Loucy (cell line): ENCODE measurements at regions not wholly inside any gene's neighbourhood (a gene's known extent, or its start where the extent isn't known, plus 50 kb on each side); places are given as distances from the start of the nearest gene placed in this dataset.

Source experiments
- H2AFZ ChIP-seq: fragments of 200-600 bp; sonication (generic); 2 replicates; pipeline ENCODE4 v1.6.0; 2016; ENCODE audit warnings: antibody characterized with exemption, mild to moderate bottlenecking, low read length, moderate library complexity
- H3F3A ChIP-seq: fragments of 200-600 bp; 2 replicates; pipeline ENCODE4 v1.6.0; 2016; ENCODE audit warnings: antibody characterized with exemption, low read depth, mild to moderate bottlenecking
- H3K27me3 ChIP-seq: fragments of 200-600 bp; sonication (generic); 2 replicates; pipeline ENCODE4 v1.6.1; 2014; ENCODE audit warnings: low read length, mild to moderate bottlenecking; ENCODE audit not compliant: insufficient read depth, poor library complexity, severe bottlenecking
- H3K36me3 ChIP-seq: fragments of 200-600 bp; sonication (generic); 2 replicates; pipeline ENCODE4 v1.6.1; 2016; ENCODE audit warnings: low read length; ENCODE audit not compliant: insufficient read depth
- H3K4me1 ChIP-seq: fragments of 200-600 bp; sonication (generic); 2 replicates; pipeline ENCODE4 v1.5.1; 2014; ENCODE audit warnings: low read length, mild to moderate bottlenecking; ENCODE audit not compliant: insufficient read depth, poor library complexity, severe bottlenecking
- H3K4me2 ChIP-seq: fragments of 200-600 bp; sonication (generic); 2 replicates; pipeline ENCODE4 v1.6.0; 2014; ENCODE audit warnings: antibody characterized with exemption, low read length, low read depth, mild to moderate bottlenecking; ENCODE audit not compliant: poor library complexity, severe bottlenecking
- H3K4me3 ChIP-seq: fragments of 200-600 bp; sonication (generic); 2 replicates; pipeline ENCODE4 v1.5.1; 2014; ENCODE audit warnings: low read length, mild to moderate bottlenecking, mixed read lengths; ENCODE audit not compliant: poor library complexity, severe bottlenecking
- H3K79me2 ChIP-seq: fragments of 200-600 bp; sonication (generic); 2 replicates; pipeline ENCODE4 v1.6.1; 2014; ENCODE audit warnings: low read length; ENCODE audit not compliant: insufficient read depth
- H3K9ac ChIP-seq: fragments of 200-600 bp; sonication (generic); 2 replicates; pipeline ENCODE4 v1.6.0; 2014; ENCODE audit warnings: mild to moderate bottlenecking, low read depth, low read length, moderate library complexity; ENCODE audit not compliant: poor library complexity, severe bottlenecking
- H3K9me2 ChIP-seq: fragments of 200-600 bp; sonication (generic); replicated peaks from 2 replicates; pipeline ENCODE4 v1.6.1; 2016; ENCODE audit warnings: low read depth, low read length, mixed read lengths
- H3K9me3 ChIP-seq: fragments of 200-600 bp; sonication (generic); 2 replicates; pipeline ENCODE4 v1.6.1; 2014; ENCODE audit warnings: mild to moderate bottlenecking, antibody characterized with exemption, low read length, low read depth; ENCODE audit not compliant: insufficient read depth
- H4K20me1 ChIP-seq: fragments of 200-600 bp; sonication (generic); 2 replicates; pipeline ENCODE4 v1.6.0; 2014; ENCODE audit warnings: antibody characterized with exemption, low read length, mild to moderate bottlenecking; ENCODE audit not compliant: insufficient read depth, poor library complexity, severe bottlenecking
- CTCF ChIP-seq: fragments of 200-600 bp; sonication (generic); conservative IDR thresholded peaks from 2 replicates; pipeline ENCODE4 v1.5.1; 2014; ENCODE audit warnings: mild to moderate bottlenecking, antibody characterized with exemption, low read length
- EZH2phosphoT487 ChIP-seq: fragments of 200-600 bp; IDR thresholded peaks from 2 replicates; pipeline ENCODE4 v1.6.1; 2018; ENCODE audit warnings: antibody characterized with exemption, mild to moderate bottlenecking, moderate library complexity, borderline replicate concordance

GRCh38 chr1:229095325-229095724 lies 175.6 kb upstream of the RAB4A start:
- Histone ChIP-seq H3K9me2 (no peaks in the 10 kb centered on the region), H3K27me3 (no peaks in the 10 kb centered on the region), H3K4me3 (no peak overlapping the region), H4K20me1 (no peaks in the 10 kb centered on the region), H3K79me2 (no peaks in the 10 kb centered on the region), H3F3A (no peaks in the 10 kb centered on the region), H3K9me3 (no peaks in the 10 kb centered on the region), H3K36me3 (no peaks in the 10 kb centered on the region), H2AFZ (no peak overlapping the region), H3K9ac (no peak overlapping the region), H3K4me2 (no peak overlapping the region), H3K4me1 (no peaks in the 10 kb centered on the region)
- TF ChIP-seq EZH2phosphoT487 (no peak), CTCF (no peak)

GRCh38 chr1:229097356-229097755 lies 173.6 kb upstream of the RAB4A start:
- Histone ChIP-seq H3K36me3 (no peaks in the 10 kb centered on the region), H3F3A (no peaks in the 10 kb centered on the region), H3K79me2 (no peaks in the 10 kb centered on the region), H3K9me2 (no peaks in the 10 kb centered on the region), H3K4me1 (no peaks in the 10 kb centered on the region), H2AFZ (no peak overlapping the region), H3K4me2 (no peak overlapping the region), H3K4me3 (no peak overlapping the region), H3K9ac (no peak overlapping the region), H4K20me1 (no peaks in the 10 kb centered on the region), H3K27me3 (no peaks in the 10 kb centered on the region), H3K9me3 (no peaks in the 10 kb centered on the region)
- TF ChIP-seq CTCF (no peak), EZH2phosphoT487 (no peak)

- H3K36me3 ChIP-seq, result no peaks in the 10 kb centered on the region
- H3K9me3 ChIP-seq, result no peaks in the 10 kb centered on the region
- H4K20me1 ChIP-seq, result no peaks in the 10 kb centered on the region
- no peak overlapping the region for H3K9ac ChIP-seq
- TF ChIP-seq EZH2phosphoT487 (no peak), CTCF (no peak)
- H3K27me3 ChIP-seq, result no peaks in the 10 kb centered on the region
- no peaks in the 10 kb centered on the region for H3K9me2 ChIP-seq
- H2AFZ ChIP-seq, result no peak overlapping the region
- H3K79me2 ChIP-seq, result no peaks in the 10 kb centered on the region
- no peaks in the 10 kb centered on the region for H3F3A ChIP-seq
- H3K4me1 ChIP-seq, result no peaks in the 10 kb centered on the region
- H3K4me2 ChIP-seq, result no peak overlapping the region
- no peak overlapping the region for H3K4me3 ChIP-seq
These were observed 172.6 kb upstream of the RAB4A start for GRCh38 chr1:229098361-229098760.
